ENCODE measurements at regions not wholly inside any gene's neighbourhood (a gene's known extent, or its start where the extent isn't known, plus 50 kb on each side); places are given as distances from the start of the nearest gene placed in this dataset.

GRCh38 chr9:126228781-126229444 is 97.7 kb upstream of the MVB12B start:
- Histone ChIP-seq H3K27me3 (no peaks in the 10 kb centered on the region), H3K36me3 (replicated peaks in 1 of 2) (no peaks in the 10 kb centered on the region), H3K27ac (no peak overlapping the region), H3K4me3 (no peak overlapping the region), H3K4me1 (replicated peaks in 1 of 2) (no peaks in the 10 kb centered on the region), H3K9me3 (replicated peaks in 1 of 3) (no peaks in the 10 kb centered on the region)
- WGBS, 4 donors = 26 to 61% (median 28%) methylated on average over 6 to 19 of the region's 19 CpGs
- TF ChIP-seq CTCF (IDR thresholded peaks at IDR 0.05) (peak; percentile 87 to 95 (median 91)), POLR2A (IDR thresholded peaks at IDR 0.05) (no peak)
- intact Hi-C loops (cut with DNase I) = loop anchor here (5.0 to 10.0 kb wide), 3 partner anchors 664 to 822 kb away; no protein-coding TSS in a partner anchor
- DNase-seq = peak; percentile 64 to 88 (median 75)

- no peaks in the 10 kb centered on the region for H3K36me3 ChIP-seq (replicated peaks in 1 of 2)
- no peak for DNase-seq
- H3K4me1 ChIP-seq (replicated peaks in 1 of 2) = no peaks in the 10 kb centered on the region
- WGBS, 4 donors = 79 to 84% (median 82%) methylated on average over 3 of the region's 3 CpGs
- no peak for TF ChIP-seq CTCF (IDR thresholded peaks at IDR 0.05)
- TF ChIP-seq POLR2A (IDR thresholded peaks at IDR 0.05) = no peak
- no peak overlapping the region for H3K27ac ChIP-seq
- intact Hi-C loops (cut with DNase I) = loop anchor here (5.0 to 10.0 kb wide), 3 partner anchors 665 to 822 kb away; no protein-coding TSS in a partner anchor
- no peaks in the 10 kb centered on the region for H3K27me3 ChIP-seq
- H3K9me3 ChIP-seq (replicated peaks in 1 of 3) = no peaks in the 10 kb centered on the region
- no peak overlapping the region for H3K4me3 ChIP-seq
Measured at GRCh38 chr9:126229501-126229900, 97.1 kb upstream of the MVB12B start.

GRCh38 chr9:126230692-126231091 is 95.9 kb upstream of the MVB12B start:
- 83 to 90% (median 86%) methylated on average over 11 of the region's 11 CpGs for WGBS, 4 donors
- no peaks in the 10 kb centered on the region for H3K27me3 ChIP-seq
- H3K4me1 ChIP-seq (replicated peaks in 1 of 2) = no peaks in the 10 kb centered on the region
- TF ChIP-seq CTCF (IDR thresholded peaks at IDR 0.05) (no peak), POLR2A (IDR thresholded peaks at IDR 0.05) (no peak)
- no peaks in the 10 kb centered on the region for H3K9me3 ChIP-seq (replicated peaks in 1 of 3)
- no peak overlapping the region for H3K27ac ChIP-seq
- intact Hi-C loops (cut with DNase I) = no loop called here
- no peak overlapping the region for H3K4me3 ChIP-seq
- H3K36me3 ChIP-seq (replicated peaks in 1 of 2) = no peaks in the 10 kb centered on the region
- no peak for DNase-seq

GRCh38 chr9:126232461-126232860 is 94.2 kb upstream of the MVB12B start:
- intact Hi-C loops (cut with DNase I) = no loop called here
- no peak for DNase-seq
- WGBS, 4 donors = 75 to 81% (median 76%) methylated on average over 6 of the region's 6 CpGs
- no peaks in the 10 kb centered on the region for H3K9me3 ChIP-seq (replicated peaks in 1 of 3)
- H3K27me3 ChIP-seq = no peaks in the 10 kb centered on the region
- no peaks in the 10 kb centered on the region for H3K36me3 ChIP-seq (replicated peaks in 1 of 2)
- no peak overlapping the region for H3K27ac ChIP-seq
- H3K4me1 ChIP-seq (replicated peaks in 1 of 2) = no peaks in the 10 kb centered on the region
- TF ChIP-seq POLR2A (IDR thresholded peaks at IDR 0.05) = no peak
- TF ChIP-seq CTCF (IDR thresholded peaks at IDR 0.05) = no peak
- no peak overlapping the region for H3K4me3 ChIP-seq
